ENCODE measurements at regions not wholly inside any gene's neighbourhood (a gene's known extent, or its start where the extent isn't known, plus 50 kb on each side); places are given as distances from the start of the nearest gene placed in this dataset.
"Not testable (repeated sequence)": the region's sequence is repeated elsewhere in the genome, so short reads cannot be mapped to it uniquely, and the experiment has no call there.

- peaks cover 66% of the 10 kb centered on the region for H3K27me3 ChIP-seq
- H3K27ac ChIP-seq = no peak overlapping the region
- no peaks in the 10 kb centered on the region for H3K9me3 ChIP-seq
- no peak overlapping the region for H3K4me3 ChIP-seq (ENCODE audit: low read depth in 1 of 2, low read length in 1 of 2)
- TF ChIP-seq CTCF (IDR thresholded peaks at IDR 0.05) = no peak
- H3K4me1 ChIP-seq (ENCODE audit: control insufficient read depth in 1 of 2, insufficient read depth in 1 of 2, low read depth in 1 of 2, low read length in 1 of 2) = no peaks in the 10 kb centered on the region
- H3K36me3 ChIP-seq = no peaks in the 10 kb centered on the region
Measured at GRCh38 chr5:154601014-154601413, 123.0 kb upstream of the HAND1 start.

GRCh38 chr5:154598021-154598420 is 120.0 kb upstream of the HAND1 start:
- H3K27ac ChIP-seq = no peak overlapping the region
- TF ChIP-seq CTCF (IDR thresholded peaks at IDR 0.05) = no peak
- no peaks in the 10 kb centered on the region for H3K4me1 ChIP-seq (ENCODE audit: control insufficient read depth in 1 of 2, insufficient read depth in 1 of 2, low read depth in 1 of 2, low read length in 1 of 2)
- no peaks in the 10 kb centered on the region for H3K9me3 ChIP-seq
- no peak overlapping the region for H3K4me3 ChIP-seq (ENCODE audit: low read depth in 1 of 2, low read length in 1 of 2)
- H3K27me3 ChIP-seq = peaks cover 39% of the 10 kb centered on the region
- H3K36me3 ChIP-seq = no peaks in the 10 kb centered on the region

GRCh38 chr5:154596844-154597243 is 118.8 kb upstream of the HAND1 start:
- peaks cover 27% of the 10 kb centered on the region for H3K27me3 ChIP-seq

GRCh38 chr5:154595662-154596061 is 117.6 kb upstream of the HAND1 start:
- no peaks in the 10 kb centered on the region for H3K36me3 ChIP-seq
- H3K27me3 ChIP-seq = peaks cover 20% of the 10 kb centered on the region
- H3K4me3 ChIP-seq (ENCODE audit: low read depth in 1 of 2, low read length in 1 of 2) = no peak overlapping the region
- no peaks in the 10 kb centered on the region for H3K4me1 ChIP-seq (ENCODE audit: control insufficient read depth in 1 of 2, insufficient read depth in 1 of 2, low read depth in 1 of 2, low read length in 1 of 2)
- TF ChIP-seq CTCF (IDR thresholded peaks at IDR 0.05) = no peak
- H3K27ac ChIP-seq = no peak overlapping the region
- no peaks in the 10 kb centered on the region for H3K9me3 ChIP-seq

More at GRCh38 chr5:154596844-154597243, 118.8 kb upstream of the HAND1 start:
- H3K9me3 ChIP-seq; H3K4me3 ChIP-seq (ENCODE audit: low read depth in 1 of 2, low read length in 1 of 2); H3K4me1 ChIP-seq (ENCODE audit: control insufficient read depth in 1 of 2, insufficient read depth in 1 of 2, low read depth in 1 of 2, low read length in 1 of 2); H3K36me3 ChIP-seq; H3K27ac ChIP-seq: not testable (repeated sequence)

GRCh38 chr5:154593796-154594195 is 115.8 kb upstream of the HAND1 start:
- no peak overlapping the region for H3K27ac ChIP-seq
- TF ChIP-seq CTCF (IDR thresholded peaks at IDR 0.05) = no peak
- H3K9me3 ChIP-seq = no peaks in the 10 kb centered on the region
- H3K36me3 ChIP-seq = no peaks in the 10 kb centered on the region
- H3K27me3 ChIP-seq = peaks cover 20% of the 10 kb centered on the region
- no peaks in the 10 kb centered on the region for H3K4me1 ChIP-seq (ENCODE audit: control insufficient read depth in 1 of 2, insufficient read depth in 1 of 2, low read depth in 1 of 2, low read length in 1 of 2)
- no peak overlapping the region for H3K4me3 ChIP-seq (ENCODE audit: low read depth in 1 of 2, low read length in 1 of 2)

GRCh38 chr5:154593071-154593470 is 115.0 kb upstream of the HAND1 start:
- no peaks in the 10 kb centered on the region for H3K9me3 ChIP-seq
- no peak for TF ChIP-seq CTCF (IDR thresholded peaks at IDR 0.05)
- no peaks in the 10 kb centered on the region for H3K36me3 ChIP-seq
- H3K27me3 ChIP-seq = peaks cover 23% of the 10 kb centered on the region
- no peaks in the 10 kb centered on the region for H3K4me1 ChIP-seq (ENCODE audit: control insufficient read depth in 1 of 2, insufficient read depth in 1 of 2, low read depth in 1 of 2, low read length in 1 of 2)
- no peak overlapping the region for H3K4me3 ChIP-seq (ENCODE audit: low read depth in 1 of 2, low read length in 1 of 2)
- H3K27ac ChIP-seq = no peak overlapping the region
